GM12875 (cell line): ENCODE measurements at regions not wholly inside any gene's neighbourhood (a gene's known extent, or its start where the extent isn't known, plus 50 kb on each side); places are given as distances from the start of the nearest gene placed in this dataset.
"Not testable (repeated sequence)": the region's sequence is repeated elsewhere in the genome, so short reads cannot be mapped to it uniquely, and the experiment has no call there.

Experiments used
- H3K4me3 ChIP-seq: one replicate; pipeline ENCODE4 v1.5.1; 2011; ENCODE audit warnings: low read depth, low read length, control low read depth
- CTCF ChIP-seq: IDR thresholded peaks from 2 replicates; pipeline ENCODE4 v1.5.1; 2011; ENCODE audit warnings: low read depth, mild to moderate bottlenecking, control low read depth, inconsistent platforms, low read length, moderate library complexity, borderline replicate concordance; ENCODE audit not compliant: insufficient read depth

GRCh38 chr22:23397613-23398567 lies 182.2 kb downstream of the IGLL1 start:
- TF ChIP-seq CTCF: no peak
- no peak overlapping the region for H3K4me3 ChIP-seq

DNA sequence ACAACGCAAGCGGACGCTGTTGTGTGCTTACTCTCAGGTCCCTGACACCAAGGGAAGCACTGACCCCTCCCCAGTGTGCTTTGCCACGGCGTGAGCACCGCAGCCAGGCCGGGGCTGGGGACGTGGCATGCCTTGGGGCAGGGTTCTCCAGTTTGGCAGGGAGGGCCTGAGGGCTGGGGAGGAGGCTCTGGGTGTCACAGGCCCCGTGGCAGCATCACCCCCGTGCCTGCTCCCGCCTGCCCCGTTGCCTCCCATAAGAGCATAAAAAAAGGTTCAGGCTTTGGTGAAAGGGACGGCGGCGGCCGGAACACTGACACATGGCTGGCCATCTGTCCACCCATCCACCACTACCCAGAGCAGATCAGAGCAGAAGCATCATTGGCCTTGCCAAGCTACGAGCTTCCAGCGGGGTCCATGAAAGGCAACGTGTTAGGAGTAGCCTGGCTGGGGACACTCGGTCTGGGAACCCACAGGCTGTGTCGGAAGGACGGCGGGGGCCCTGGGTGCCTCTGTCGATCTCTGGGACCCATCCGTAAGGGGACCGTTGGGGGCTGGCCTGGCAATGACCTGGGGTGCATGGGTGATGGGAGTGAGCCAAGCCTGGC lies 183.0 kb downstream of the IGLL1 start:
- H3K4me3 ChIP-seq: no peak overlapping the region
- no peak for TF ChIP-seq CTCF

DNA sequence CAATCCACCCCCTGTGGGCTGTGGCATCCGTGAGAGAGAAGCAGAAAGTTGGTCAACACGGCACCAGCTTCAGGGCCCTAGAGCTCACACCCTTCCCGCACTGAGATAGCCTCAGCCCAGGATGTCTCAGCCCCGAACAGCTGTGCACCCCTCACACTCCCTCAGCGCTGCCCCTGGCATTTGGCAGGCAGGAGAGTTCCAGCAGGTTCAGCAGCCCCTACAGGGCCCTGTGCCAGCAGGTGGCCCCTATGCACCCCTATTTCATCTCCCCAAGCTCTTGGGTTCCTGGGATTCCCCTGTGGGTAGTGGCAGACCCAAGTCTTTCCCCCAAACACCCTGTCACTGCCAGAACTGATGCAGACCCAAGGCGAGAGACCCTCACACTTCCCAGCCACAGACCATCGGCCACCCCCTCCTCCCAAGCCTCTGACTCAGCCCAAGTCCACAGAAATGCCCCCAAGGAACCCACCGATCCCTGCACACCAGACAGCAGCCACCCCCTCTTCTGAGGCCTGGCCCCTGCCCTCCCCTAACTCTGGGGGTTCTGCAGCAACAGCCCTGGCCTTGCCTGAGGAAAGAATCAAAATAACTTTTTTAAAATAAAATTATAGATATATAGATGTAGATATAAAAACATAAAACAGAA lies 183.6 kb downstream of the IGLL1 start:
- no peak overlapping the region for H3K4me3 ChIP-seq
- TF ChIP-seq CTCF: no peak

DNA sequence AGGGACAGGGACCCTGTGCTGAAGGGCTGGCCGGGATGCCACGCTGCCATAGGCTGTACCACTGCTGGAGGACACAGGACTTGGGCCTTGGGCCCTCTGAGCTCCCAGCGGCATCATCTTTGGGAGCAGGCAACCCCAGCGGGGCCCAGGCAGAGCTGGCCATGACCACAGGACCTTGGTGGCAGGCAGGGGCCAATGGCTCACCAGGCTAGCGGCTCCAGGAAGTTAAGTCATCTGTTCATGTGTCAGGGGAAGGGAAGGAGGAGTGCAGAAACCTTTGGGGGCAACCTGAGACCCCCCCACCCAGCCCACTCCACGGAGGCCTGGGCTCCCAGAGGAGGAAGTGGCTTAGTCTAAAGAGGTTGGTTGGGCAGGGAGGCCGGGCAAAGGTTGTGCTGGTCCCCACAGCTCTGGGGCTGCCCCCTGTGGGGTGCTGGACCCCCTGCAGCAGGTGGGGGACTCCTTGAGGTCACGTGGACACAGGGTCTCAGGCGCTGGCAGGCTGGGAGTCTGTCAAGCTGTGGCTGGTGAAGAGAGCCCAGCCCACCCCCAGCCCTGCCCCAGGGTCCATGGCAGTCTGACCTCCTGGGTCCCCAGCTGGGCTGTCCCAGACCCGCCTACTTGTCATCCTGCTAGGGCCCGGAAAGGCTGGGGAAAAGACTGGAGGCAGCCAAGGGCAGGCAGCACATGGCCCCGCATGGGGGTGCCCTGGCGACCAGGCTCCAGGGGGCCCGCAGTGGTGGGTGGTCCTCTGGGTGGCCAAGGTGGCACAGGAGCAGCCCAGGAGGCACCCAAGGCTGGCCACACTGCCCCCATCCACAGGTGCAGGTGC lies 184.3 kb downstream of the IGLL1 start:
- TF ChIP-seq CTCF: no peak
- no peak overlapping the region for H3K4me3 ChIP-seq

DNA sequence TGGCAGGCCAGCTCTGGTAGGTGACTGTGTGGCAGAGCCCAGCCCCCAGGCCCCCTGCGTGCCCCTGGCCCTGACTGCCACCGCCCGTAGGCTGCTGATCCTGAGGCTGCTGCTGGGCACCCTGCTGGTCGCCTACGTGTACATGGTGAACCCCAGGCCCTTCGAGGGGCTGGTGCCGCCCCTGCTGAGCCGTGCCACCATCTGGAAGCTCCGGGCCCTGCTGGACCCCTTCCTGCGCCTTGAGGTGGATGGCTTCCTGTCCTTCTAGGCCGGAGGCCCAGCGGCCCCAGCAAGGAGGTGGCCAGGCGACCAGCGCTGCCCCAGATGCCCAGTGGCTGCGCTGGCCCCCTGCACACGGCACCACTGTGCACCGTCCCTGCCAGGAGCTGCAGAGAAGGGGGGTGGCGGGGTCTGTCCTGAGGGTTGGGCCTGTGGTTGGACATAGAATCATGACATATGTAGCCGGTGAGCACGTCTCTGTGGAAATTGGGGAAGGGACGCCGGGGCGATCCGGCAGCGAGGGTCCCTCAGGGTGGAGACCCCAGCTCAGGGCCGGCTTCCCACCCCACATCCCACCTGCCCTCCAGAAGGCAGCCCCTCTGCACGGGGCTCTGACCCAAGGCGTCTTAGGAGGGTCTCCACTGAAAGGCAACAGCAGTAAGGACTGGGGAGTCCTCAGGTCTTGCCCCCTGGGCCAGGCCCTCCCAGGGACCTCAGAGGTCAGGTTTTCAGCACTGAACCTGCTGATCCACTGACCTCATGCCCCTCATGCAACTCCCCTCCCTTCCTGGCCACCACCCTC lies 185.4 kb downstream of the IGLL1 start:
- TF ChIP-seq CTCF: no peak
- no peak overlapping the region for H3K4me3 ChIP-seq

DNA sequence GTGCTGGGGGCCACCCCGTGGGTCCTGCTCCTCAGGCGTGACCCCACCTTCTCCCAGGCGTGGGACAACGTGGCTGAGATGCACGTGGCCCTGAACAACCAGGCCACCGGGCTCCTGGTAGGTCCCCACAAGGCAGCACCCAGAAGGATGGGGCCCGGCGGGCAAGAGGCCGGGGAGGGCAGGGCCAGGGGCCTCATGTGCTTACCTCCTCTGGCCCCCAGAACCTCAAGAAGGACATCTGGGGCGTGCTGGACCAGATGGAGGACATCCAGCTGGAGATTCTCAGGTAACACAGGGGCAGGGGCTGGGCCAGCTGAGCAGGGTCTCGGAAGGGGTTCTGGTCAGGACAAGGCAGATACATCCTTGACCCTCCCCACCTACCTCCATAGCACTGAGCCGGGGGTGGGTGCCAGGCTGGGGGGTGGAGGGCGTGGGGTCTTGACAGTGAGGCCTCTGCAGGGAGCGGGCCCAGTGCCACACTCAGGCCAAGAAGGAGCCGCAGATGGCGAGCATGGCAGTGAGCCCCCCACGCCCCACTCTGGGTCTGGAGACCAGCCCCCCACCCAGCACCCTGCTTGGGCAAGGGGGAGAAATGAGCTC lies 186.3 kb downstream of the IGLL1 start:
- H3K4me3 ChIP-seq: no peak overlapping the region
- no peak for TF ChIP-seq CTCF

DNA sequence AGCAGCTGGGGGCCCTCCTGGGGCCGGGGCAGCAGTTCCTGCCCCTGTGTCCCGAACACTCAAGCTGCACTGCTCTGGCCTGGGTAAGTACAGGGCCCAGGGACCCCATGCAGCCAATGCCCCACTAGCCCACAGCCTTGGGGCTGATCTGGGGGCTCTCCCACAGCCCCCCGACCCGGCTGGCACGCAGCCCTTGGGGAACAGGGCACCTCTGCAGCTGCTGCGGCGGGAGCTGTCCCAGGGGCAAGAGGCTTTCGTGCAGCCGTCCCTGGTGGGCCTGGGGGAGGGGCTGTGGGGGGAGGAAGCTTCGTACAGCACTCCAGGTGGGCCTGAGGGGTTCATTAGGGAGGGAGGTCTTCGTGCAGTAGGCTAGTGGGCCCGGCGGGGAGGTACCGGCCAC lies 186.9 kb downstream of the IGLL1 start:
- not testable (repeated sequence) for H3K4me3 ChIP-seq
